ENCODE measurements at regions not wholly inside any gene's neighbourhood (a gene's known extent, or its start where the extent isn't known, plus 50 kb on each side); places are given as distances from the start of the nearest gene placed in this dataset.

GRCh38 chr18:59822612-59823550 lies 76.9 kb upstream of the PMAIP1 start:
- TF ChIP-seq CTCF (IDR thresholded peaks at IDR 0.05; ENCODE audit: insufficient read depth, low read length, poor library complexity, severe bottlenecking), result no peak
- Histone ChIP-seq H3K4me3 (ENCODE audit: low read depth, low read length) (no peak overlapping the region), H3K27me3 (ENCODE audit: control insufficient read depth, insufficient read depth, low read length) (no peaks in the 10 kb centered on the region), H3K36me3 (ENCODE audit: control insufficient read depth, insufficient read depth, low read length) (no peaks in the 10 kb centered on the region)
- DNase-seq (ENCODE audit: low read depth), result no peak

- H3K27me3 ChIP-seq (ENCODE audit: control insufficient read depth, insufficient read depth, low read length), result no peaks in the 10 kb centered on the region
- TF ChIP-seq CTCF (IDR thresholded peaks at IDR 0.05; ENCODE audit: insufficient read depth, low read length, poor library complexity, severe bottlenecking), result no peak
- no peak for DNase-seq (ENCODE audit: low read depth)
- no peak overlapping the region for H3K4me3 ChIP-seq (ENCODE audit: low read depth, low read length)
- no peaks in the 10 kb centered on the region for H3K36me3 ChIP-seq (ENCODE audit: control insufficient read depth, insufficient read depth, low read length)
Observed at GRCh38 chr18:59821983-59822382, 77.8 kb upstream of the PMAIP1 start.

GRCh38 chr18:59820663-59821062 lies 79.1 kb upstream of the PMAIP1 start:
- no peak for TF ChIP-seq CTCF (IDR thresholded peaks at IDR 0.05; ENCODE audit: insufficient read depth, low read length, poor library complexity, severe bottlenecking)
- H3K36me3 ChIP-seq (ENCODE audit: control insufficient read depth, insufficient read depth, low read length), result no peaks in the 10 kb centered on the region
- no peak overlapping the region for H3K4me3 ChIP-seq (ENCODE audit: low read depth, low read length)
- no peaks in the 10 kb centered on the region for H3K27me3 ChIP-seq (ENCODE audit: control insufficient read depth, insufficient read depth, low read length)
- DNase-seq (ENCODE audit: low read depth), result no peak

GRCh38 chr18:59818769-59819168 lies 81.0 kb upstream of the PMAIP1 start:
- no peak for TF ChIP-seq CTCF (IDR thresholded peaks at IDR 0.05; ENCODE audit: insufficient read depth, low read length, poor library complexity, severe bottlenecking)
- Histone ChIP-seq H3K36me3 (ENCODE audit: control insufficient read depth, insufficient read depth, low read length) (no peaks in the 10 kb centered on the region), H3K4me3 (ENCODE audit: low read depth, low read length) (no peak overlapping the region), H3K27me3 (ENCODE audit: control insufficient read depth, insufficient read depth, low read length) (no peaks in the 10 kb centered on the region)
- DNase-seq (ENCODE audit: low read depth), result no peak

GRCh38 chr18:59814891-59815290 lies 84.9 kb upstream of the PMAIP1 start:
- Histone ChIP-seq H3K27me3 (ENCODE audit: control insufficient read depth, insufficient read depth, low read length) (no peaks in the 10 kb centered on the region), H3K4me3 (ENCODE audit: low read depth, low read length) (no peak overlapping the region), H3K36me3 (ENCODE audit: control insufficient read depth, insufficient read depth, low read length) (no peaks in the 10 kb centered on the region)
- peak; percentile 80 for DNase-seq (ENCODE audit: low read depth)
- no peak for TF ChIP-seq CTCF (IDR thresholded peaks at IDR 0.05; ENCODE audit: insufficient read depth, low read length, poor library complexity, severe bottlenecking)

GRCh38 chr18:59813942-59814341 lies 85.9 kb upstream of the PMAIP1 start:
- DNase-seq (ENCODE audit: low read depth), result no peak
- no peaks in the 10 kb centered on the region for H3K36me3 ChIP-seq (ENCODE audit: control insufficient read depth, insufficient read depth, low read length)
- no peak overlapping the region for H3K4me3 ChIP-seq (ENCODE audit: low read depth, low read length)
- no peaks in the 10 kb centered on the region for H3K27me3 ChIP-seq (ENCODE audit: control insufficient read depth, insufficient read depth, low read length)
- TF ChIP-seq CTCF (IDR thresholded peaks at IDR 0.05; ENCODE audit: insufficient read depth, low read length, poor library complexity, severe bottlenecking), result no peak
